Activated naive CD4-positive, alpha-beta T cell treated with anti-CD3 and anti-CD28 coated beads for 36 hours (primary cell): ENCODE measurements at regions not wholly inside any gene's neighbourhood (a gene's known extent, or its start where the extent isn't known, plus 50 kb on each side); places are given as distances from the start of the nearest gene placed in this dataset.
A peak's percentile ranks its signal among the peaks of the same experiment; 100 is the strongest.

Experiments used
- CTCF ChIA-PET: fragments of 350-600 bp; sonication (Branson Sonifier 250); formaldehyde crosslinking; loops from one replicate; lab custom pipeline; 2021; ENCODE audit warnings: antibody characterized with exemption; lab: Charles Lee
- DNase-seq: peaks from one replicate; pipeline ENCODE4 v3.0.0-alpha.2; 2020
- H3K27ac Mint-ChIP-seq: one replicate; pipeline ENCODE4 v1.8.0; 2021; ENCODE audit warnings: mild to moderate bottlenecking, mixed read lengths
- H3K27me3 Mint-ChIP-seq: one replicate; pipeline ENCODE4 v1.8.0; 2021; ENCODE audit warnings: low read depth, mixed read lengths
- H3K36me3 Mint-ChIP-seq: one replicate; pipeline ENCODE4 v1.8.0; 2021; ENCODE audit warnings: low read depth, mixed read lengths
- H3K4me1 Mint-ChIP-seq: one replicate; pipeline ENCODE4 v1.8.0; 2021; ENCODE audit warnings: low read depth, mixed read lengths
- H3K4me3 Mint-ChIP-seq: one replicate; pipeline ENCODE4 v1.8.0; 2021; ENCODE audit warnings: mild to moderate bottlenecking, moderate library complexity, mixed read lengths
- H3K9me3 Mint-ChIP-seq: one replicate; pipeline ENCODE4 v1.8.0; 2021; ENCODE audit warnings: mixed read lengths
- intact Hi-C: fragments of 100-400 bp; cut with micrococcal nuclease; formaldehyde crosslinking; loops from one replicate; pipeline ENCODE4 v1.15.1; 2023

DNA sequence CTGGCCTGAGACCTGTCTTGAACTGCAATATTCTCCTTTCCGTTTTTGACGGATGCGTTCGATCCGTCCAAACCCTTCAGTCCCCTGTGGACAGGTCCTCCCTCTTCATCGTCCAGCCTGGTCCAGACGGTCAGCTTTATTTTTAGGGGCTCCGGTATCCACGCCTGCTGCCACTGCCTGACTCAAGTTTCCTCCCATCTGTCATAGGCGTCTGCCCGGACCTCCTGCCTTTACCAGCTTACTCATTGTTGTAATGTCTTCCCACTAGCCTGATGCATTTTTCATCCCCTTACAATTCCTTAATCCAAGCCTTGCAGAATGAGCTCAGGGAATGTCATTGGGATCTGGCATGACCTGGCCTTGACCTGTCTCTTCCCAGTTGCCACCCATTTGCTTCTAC is 145.8 kb downstream of the TENT4A start:
- Mint-ChIP-seq H3K9me3 (peaks cover 10% of the 10 kb centered on the region), H3K36me3 (peaks cover 3% of the 10 kb centered on the region), H3K4me1 (no peaks in the 10 kb centered on the region), H3K27me3 (no peaks in the 10 kb centered on the region), H3K27ac (peak overlapping the region; percentile 13), H3K4me3 (no peak overlapping the region)
- intact Hi-C loops: no loop called here
- DNase-seq: no peak
- CTCF ChIA-PET: no interaction called here

DNA sequence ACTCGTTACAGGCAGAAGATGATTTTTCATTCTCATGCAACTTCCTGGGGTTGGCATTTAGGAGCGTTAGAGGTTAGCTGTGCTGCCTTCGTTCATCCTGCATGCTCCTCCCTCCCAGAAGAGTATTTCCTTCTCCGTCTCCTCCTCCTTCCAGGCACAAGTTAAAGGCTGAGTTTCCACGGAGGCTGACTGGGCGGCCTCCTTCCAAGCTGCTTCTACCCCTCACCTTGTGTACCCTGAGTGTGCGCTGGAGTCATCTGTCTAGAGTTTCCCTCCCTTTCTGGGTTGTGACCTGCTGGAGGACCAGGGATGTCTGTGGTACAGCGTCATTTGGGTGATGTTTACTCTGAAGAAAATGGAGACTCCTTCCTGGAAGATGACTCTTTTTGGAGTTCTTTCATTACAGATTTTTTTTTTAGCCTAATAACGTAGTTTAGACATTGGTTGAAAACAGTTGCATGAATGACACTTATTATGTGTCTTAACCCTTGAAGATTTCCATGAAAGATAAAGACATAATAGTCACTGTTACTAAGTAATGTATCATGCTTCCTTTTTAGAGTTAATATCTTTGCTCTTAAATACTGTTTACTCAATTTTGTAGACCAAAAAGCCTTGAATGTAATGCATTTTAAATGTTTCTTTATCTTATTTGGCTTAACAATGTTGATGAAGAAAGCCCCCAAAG is 146.9 kb downstream of the TENT4A start:
- no peak for DNase-seq
- peaks cover 3% of the 10 kb centered on the region for H3K36me3 Mint-ChIP-seq
- H3K27me3 Mint-ChIP-seq: no peaks in the 10 kb centered on the region
- H3K4me3 Mint-ChIP-seq: no peak overlapping the region
- peaks cover 9% of the 10 kb centered on the region for H3K9me3 Mint-ChIP-seq
- intact Hi-C loops: no loop called here
- CTCF ChIA-PET: no interaction called here
- H3K27ac Mint-ChIP-seq: no peak overlapping the region
- H3K4me1 Mint-ChIP-seq: no peaks in the 10 kb centered on the region

DNA sequence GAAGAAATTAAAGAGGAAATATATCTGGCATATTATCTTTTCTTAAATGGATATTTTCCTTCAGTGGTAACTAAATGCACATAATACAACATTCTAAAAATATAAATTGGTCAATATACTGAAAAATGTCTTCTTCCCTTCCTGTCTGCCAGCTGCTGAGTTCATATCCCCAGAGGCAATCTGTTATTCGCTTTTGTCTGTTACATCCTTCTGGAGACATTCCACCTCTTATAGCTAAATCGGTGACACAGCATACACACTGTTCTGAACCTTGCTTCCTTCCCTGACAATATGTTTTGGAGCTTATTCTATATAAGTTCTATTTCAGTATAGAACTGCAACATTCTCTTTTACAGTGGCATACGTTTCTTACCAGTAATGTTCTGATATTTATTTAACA is 147.8 kb downstream of the TENT4A start:
- Mint-ChIP-seq H3K27ac (no peak overlapping the region), H3K4me3 (no peak overlapping the region), H3K4me1 (no peaks in the 10 kb centered on the region), H3K27me3 (no peaks in the 10 kb centered on the region), H3K9me3 (peaks cover 9% of the 10 kb centered on the region), H3K36me3 (peaks cover 3% of the 10 kb centered on the region)
- intact Hi-C loops: no loop called here
- DNase-seq: no peak
- CTCF ChIA-PET: interaction anchor here (0.6 kb wide), 1 partner anchor 44 kb away, joined by 3 read pairs; no protein-coding TSS in a partner anchor

DNA sequence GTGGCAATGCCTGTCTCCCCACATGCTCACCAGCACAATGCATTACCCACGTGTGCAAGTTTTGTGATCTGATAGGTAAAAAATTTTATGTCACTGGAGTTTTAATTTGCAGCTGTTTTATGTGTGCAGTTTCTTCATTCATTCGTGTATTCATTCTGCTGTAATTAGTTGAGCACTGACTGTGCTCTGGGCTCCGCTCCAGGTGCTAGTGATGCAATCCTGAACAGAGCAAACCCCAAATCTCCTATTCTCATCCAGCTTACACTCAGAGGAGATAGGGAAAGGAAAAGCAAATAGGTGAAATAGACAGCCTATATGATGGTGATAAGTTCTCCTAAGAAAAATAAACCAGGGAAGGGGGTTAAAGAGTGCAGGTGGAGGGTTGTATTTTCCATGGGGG is 148.4 kb downstream of the TENT4A start:
- CTCF ChIA-PET: no interaction called here
- H3K9me3 Mint-ChIP-seq: peaks cover 9% of the 10 kb centered on the region
- intact Hi-C loops: no loop called here

DNA sequence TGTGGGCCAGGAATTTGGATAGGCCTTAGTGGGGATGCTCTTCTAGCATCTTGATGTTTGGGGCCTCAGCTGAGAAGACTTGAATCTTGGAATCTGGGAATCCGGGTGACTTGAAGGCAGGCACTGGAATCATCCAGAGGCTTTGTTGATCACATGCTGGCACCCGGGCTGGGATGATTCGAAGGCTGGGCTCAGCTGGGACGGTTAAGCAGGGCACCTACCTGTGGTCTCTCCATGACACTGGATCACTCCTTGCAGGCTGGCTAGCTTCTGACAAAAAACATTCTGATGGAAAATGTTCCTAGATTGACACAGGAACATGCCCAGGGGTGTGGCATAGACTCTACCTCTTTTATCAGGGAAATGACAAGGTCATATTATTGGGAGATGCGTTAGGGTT is 149.1 kb downstream of the TENT4A start:
- H3K4me1 Mint-ChIP-seq: no peaks in the 10 kb centered on the region
- H3K9me3 Mint-ChIP-seq: peaks cover 9% of the 10 kb centered on the region
- no peak overlapping the region for H3K27ac Mint-ChIP-seq
- no peak overlapping the region for H3K4me3 Mint-ChIP-seq
- DNase-seq: no peak
- H3K27me3 Mint-ChIP-seq: no peaks in the 10 kb centered on the region
- CTCF ChIA-PET: no interaction called here
- intact Hi-C loops: no loop called here
- H3K36me3 Mint-ChIP-seq: peaks cover 3% of the 10 kb centered on the region

More for the DNA sequence above, 148.4 kb downstream of the TENT4A start:
- Mint-ChIP-seq H3K4me1 (no peaks in the 10 kb centered on the region), H3K4me3 (no peak overlapping the region), H3K27me3 (no peaks in the 10 kb centered on the region), H3K36me3 (peaks cover 3% of the 10 kb centered on the region), H3K27ac (no peak overlapping the region)
- DNase-seq: no peak

DNA sequence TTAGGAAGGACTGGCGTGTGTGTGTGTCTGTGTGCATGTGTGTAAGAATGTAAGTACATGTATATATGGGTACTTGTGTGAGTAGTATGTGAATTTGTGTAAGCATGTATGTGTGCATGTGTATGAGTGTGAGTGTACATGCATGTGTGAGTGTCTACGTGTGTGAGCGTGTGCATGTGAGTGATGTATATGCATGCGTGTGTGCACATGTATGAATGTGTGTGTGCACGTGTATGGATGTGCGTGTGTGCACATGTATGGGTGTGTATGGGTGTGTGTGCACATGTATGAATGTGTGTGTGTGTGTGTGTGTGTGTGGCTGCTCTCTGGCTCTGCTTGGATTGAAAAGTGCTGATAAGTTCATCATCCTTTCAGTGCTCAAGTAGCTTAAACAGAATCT is 154.5 kb downstream of the TENT4A start:
- CTCF ChIA-PET: no interaction called here
- Mint-ChIP-seq H3K36me3 (no peaks in the 10 kb centered on the region), H3K27ac (no peak overlapping the region), H3K9me3 (peaks cover 4% of the 10 kb centered on the region), H3K27me3 (no peaks in the 10 kb centered on the region), H3K4me3 (no peak overlapping the region), H3K4me1 (no peaks in the 10 kb centered on the region)
- intact Hi-C loops: no loop called here
- no peak for DNase-seq

DNA sequence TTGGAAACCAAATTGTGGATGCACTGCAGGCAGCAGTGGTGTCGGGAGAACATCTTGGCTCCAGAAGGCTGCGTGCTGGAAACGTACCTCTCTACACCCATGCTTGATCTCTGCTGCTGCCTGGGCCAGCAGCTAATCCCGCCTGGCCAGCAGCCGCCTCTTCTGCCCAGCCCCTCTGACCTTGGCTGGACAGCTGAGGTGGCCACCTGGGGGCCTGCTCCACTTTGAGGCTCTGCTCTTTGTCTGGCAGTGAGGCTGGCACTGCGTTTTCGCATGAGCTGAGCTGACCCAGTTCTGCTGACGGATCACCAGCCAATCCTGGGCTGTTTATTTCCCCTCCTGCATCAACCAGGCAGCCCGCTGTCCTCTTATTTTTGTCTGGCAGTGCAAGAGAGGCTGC is 154.9 kb downstream of the TENT4A start:
- CTCF ChIA-PET: no interaction called here
- Mint-ChIP-seq H3K9me3 (no peaks in the 10 kb centered on the region), H3K36me3 (no peaks in the 10 kb centered on the region), H3K27me3 (no peaks in the 10 kb centered on the region), H3K4me3 (no peak overlapping the region), H3K4me1 (no peaks in the 10 kb centered on the region), H3K27ac (no peak overlapping the region)
- intact Hi-C loops: no loop called here
- no peak for DNase-seq

DNA sequence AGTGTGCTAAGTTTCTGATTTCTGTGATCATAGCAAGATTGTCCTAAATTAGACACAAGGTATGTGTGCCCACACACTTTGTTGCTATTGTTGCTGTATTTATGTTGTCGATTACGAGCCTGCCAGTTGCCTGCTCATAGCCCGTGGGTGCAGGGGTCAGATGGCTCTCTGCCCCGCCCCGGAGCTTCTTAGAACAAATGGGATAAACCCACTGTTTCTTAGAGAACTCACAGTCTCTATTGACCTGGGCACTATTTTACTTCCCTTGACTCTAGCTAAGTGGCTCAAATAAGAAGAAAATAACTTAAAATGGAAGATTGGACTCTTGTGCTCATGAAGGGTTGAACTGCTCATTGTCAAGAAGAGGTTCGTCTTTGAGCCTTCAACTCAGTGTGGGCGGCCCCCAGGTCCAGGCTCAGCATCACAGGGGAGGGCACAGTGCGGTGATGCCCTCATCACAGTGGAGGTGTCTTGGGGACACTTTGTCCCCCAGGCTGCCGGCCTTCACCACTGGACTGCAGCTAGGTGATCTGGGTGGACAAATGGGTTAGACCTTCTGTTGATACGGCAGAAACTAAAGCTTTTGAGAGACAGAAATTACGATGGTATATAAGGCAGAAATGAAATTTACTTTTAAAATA is 155.5 kb downstream of the TENT4A start:
- Mint-ChIP-seq H3K4me1 (no peaks in the 10 kb centered on the region), H3K36me3 (no peaks in the 10 kb centered on the region), H3K9me3 (no peaks in the 10 kb centered on the region), H3K27me3 (no peaks in the 10 kb centered on the region), H3K4me3 (no peak overlapping the region), H3K27ac (no peak overlapping the region)
- CTCF ChIA-PET: no interaction called here
- intact Hi-C loops: no loop called here
- no peak for DNase-seq

DNA sequence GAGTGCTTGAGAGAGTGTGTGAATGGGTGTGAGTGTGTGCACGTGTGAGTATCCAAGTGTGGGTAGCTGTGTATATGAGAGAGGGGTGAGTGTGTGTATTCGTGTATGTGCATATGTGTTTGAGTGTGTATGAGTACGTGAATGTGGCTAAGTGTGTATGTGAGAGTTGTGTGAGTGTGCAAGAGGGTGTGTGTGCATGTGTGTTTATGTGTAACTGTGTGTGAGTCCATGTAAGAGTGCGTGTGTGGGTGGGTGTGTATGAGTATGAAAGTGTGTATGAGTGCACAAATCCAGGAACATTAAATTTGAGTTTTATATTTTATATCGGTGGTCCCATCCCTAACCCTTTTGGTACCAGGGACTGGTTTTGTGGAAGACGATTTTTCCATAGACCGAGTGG is 156.4 kb downstream of the TENT4A start:
- DNase-seq: no peak
- H3K36me3 Mint-ChIP-seq: no peaks in the 10 kb centered on the region
- intact Hi-C loops: no loop called here
- no peaks in the 10 kb centered on the region for H3K27me3 Mint-ChIP-seq
- no peaks in the 10 kb centered on the region for H3K4me1 Mint-ChIP-seq
- no peak overlapping the region for H3K4me3 Mint-ChIP-seq
- CTCF ChIA-PET: no interaction called here
- H3K27ac Mint-ChIP-seq: no peak overlapping the region
- no peaks in the 10 kb centered on the region for H3K9me3 Mint-ChIP-seq

DNA sequence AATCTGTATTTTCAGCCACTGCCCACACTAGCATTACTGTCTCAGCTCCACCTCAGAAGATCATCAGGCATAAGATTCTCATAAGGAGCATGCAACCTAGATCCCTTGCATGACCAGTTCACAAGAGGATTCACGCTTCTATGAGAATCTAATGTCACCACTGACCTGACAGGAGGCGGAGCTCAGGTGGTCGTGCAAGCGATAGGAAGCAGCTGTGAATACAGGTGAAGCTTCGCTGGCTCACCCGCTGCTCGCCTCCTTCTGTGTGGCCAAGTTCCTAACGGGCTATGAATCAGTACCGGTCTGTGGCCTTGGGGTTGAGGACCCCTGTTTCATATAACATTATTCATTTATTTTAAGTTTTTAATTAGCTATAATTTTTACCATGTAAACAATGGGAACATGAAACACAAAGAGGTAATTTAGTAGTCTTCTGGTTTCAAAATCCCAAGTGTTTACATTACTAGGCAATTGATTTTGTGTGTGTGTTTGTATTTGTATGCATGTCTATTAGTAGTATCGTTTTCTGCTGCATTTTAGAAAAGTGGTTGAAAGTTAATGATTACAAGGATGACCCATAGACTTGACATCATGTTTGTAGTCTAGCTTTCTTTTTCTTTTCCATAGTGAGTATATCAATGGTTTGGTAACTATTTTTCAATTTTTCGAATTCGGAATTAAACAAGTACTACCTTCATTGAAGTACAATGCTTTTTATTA is 159.4 kb downstream of the TENT4A start:
- H3K4me3 Mint-ChIP-seq: no peak overlapping the region
- no peaks in the 10 kb centered on the region for H3K4me1 Mint-ChIP-seq
- no peaks in the 10 kb centered on the region for H3K27me3 Mint-ChIP-seq
- H3K27ac Mint-ChIP-seq: no peak overlapping the region
- CTCF ChIA-PET: no interaction called here
- no peaks in the 10 kb centered on the region for H3K9me3 Mint-ChIP-seq
- no peaks in the 10 kb centered on the region for H3K36me3 Mint-ChIP-seq
- DNase-seq: no peak
- intact Hi-C loops: no loop called here

DNA sequence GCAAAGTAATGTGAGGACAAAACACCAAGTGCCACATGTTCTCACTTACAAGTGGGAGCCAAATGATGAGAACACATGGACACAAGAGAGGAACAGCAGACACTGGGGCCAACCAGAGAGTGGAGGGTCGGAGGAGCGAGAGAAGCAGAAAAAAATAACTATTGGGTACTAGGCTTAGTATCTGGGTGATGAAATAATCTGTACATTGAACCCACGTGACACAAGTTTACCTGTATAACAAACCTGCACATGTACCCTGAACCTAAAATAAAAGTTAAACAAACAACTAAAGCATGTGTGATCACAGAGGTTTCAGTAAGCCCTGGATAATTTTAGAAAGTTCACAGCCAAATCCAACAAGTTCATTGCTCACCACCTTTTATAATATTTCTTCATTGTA is 160.1 kb downstream of the TENT4A start:
- Mint-ChIP-seq H3K4me1 (no peaks in the 10 kb centered on the region), H3K36me3 (no peaks in the 10 kb centered on the region), H3K27ac (no peak overlapping the region), H3K9me3 (no peaks in the 10 kb centered on the region), H3K4me3 (no peak overlapping the region), H3K27me3 (no peaks in the 10 kb centered on the region)
- DNase-seq: no peak
- CTCF ChIA-PET: interaction anchor here (0.6 kb wide), 1 partner anchor 155 kb away, joined by 3 read pairs; no protein-coding TSS in a partner anchor
- intact Hi-C loops: no loop called here

DNA sequence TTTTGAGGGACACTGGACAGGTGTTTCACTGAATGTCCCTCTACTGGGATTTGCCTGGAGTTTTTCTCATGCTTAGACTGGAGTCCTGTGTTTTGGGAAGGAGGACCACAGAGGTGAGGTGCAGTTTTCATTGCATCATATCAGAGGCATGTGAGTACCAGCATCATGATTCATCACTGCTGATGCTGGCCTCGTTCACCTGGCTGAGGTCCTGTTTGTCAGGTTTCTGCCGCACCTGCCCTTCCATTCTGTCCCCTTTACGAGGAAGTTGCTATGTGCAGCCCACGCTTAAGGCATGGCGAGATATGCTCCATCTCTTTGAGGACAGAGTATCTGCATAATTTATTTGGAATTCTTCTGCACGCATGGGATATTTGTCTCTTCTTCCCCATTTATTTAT is 162.1 kb downstream of the TENT4A start:
- no peaks in the 10 kb centered on the region for H3K36me3 Mint-ChIP-seq
- no peaks in the 10 kb centered on the region for H3K4me1 Mint-ChIP-seq
- no peak for DNase-seq
- no peaks in the 10 kb centered on the region for H3K9me3 Mint-ChIP-seq
- H3K27me3 Mint-ChIP-seq: peaks cover 4% of the 10 kb centered on the region
- CTCF ChIA-PET: no interaction called here
- intact Hi-C loops: no loop called here
- H3K4me3 Mint-ChIP-seq: no peak overlapping the region
- no peak overlapping the region for H3K27ac Mint-ChIP-seq
